Ovary (tissue), 3 donors: ENCODE measurements at regions not wholly inside any gene's neighbourhood (a gene's known extent, or its start where the extent isn't known, plus 50 kb on each side); places are given as distances from the start of the nearest gene placed in this dataset.

ENCODE experiments used
- CTCF ChIP-seq, 3 donors: fragments of 450-650 bp in 2 of 3; fragments of 200-600 bp in 1 of 3; IDR thresholded peaks; one replicate each; pipeline versions ENCODE4 v1.5.1 to v1.8.0; 2016 to 2022; ENCODE audit warnings: antibody characterized with exemption in 3 of 3, mild to moderate bottlenecking in 1 of 3
- EP300 ChIP-seq: sonication (generic); formaldehyde crosslinking; IDR thresholded peaks from one replicate; pipeline ENCODE4 v1.6.1; 2017; ENCODE audit warnings: antibody characterized with exemption
- donor health status: DM: no; HTN: no; CAD: no.

GRCh38 chr4:11070813-11071212, 357.9 kb downstream of the HS3ST1 start:
- TF ChIP-seq CTCF (IDR thresholded peaks at IDR 0.05): no peak
- no peak for TF ChIP-seq EP300
